ENCODE measurements at regions not wholly inside any gene's neighbourhood (a gene's known extent, or its start where the extent isn't known, plus 50 kb on each side); places are given as distances from the start of the nearest gene placed in this dataset.

- H3K9me3 ChIP-seq: no peaks in the 10 kb centered on the region
- no peak for DNase-seq
- 76 to 81% (median 80%) methylated on average over 2 of the region's 2 CpGs for WGBS, 3 donors
- H3K36me3 ChIP-seq: no peaks in the 10 kb centered on the region
- H3K4me1 ChIP-seq (ENCODE audit: insufficient read depth): peaks cover 3% of the 10 kb centered on the region
- no peak overlapping the region for H3K4me3 ChIP-seq
- no peak for TF ChIP-seq POLR2A (IDR thresholded peaks at IDR 0.05)
- TF ChIP-seq EP300 (IDR thresholded peaks at IDR 0.05): no peak
- no peak for TF ChIP-seq CTCF (IDR thresholded peaks at IDR 0.05)
- H3K27ac ChIP-seq: no peak overlapping the region
- no peaks in the 10 kb centered on the region for H3K27me3 ChIP-seq
- intact Hi-C loops (cut with DNase I): no loop called here
Measured at GRCh38 chr2:215711471-215712034, 275.7 kb upstream of the FN1 start.

- intact Hi-C loops (cut with DNase I): no loop called here
- Histone ChIP-seq H3K9me3 (no peaks in the 10 kb centered on the region), H3K4me1 (ENCODE audit: insufficient read depth) (peaks cover 5% of the 10 kb centered on the region), H3K36me3 (no peaks in the 10 kb centered on the region), H3K27ac (no peak overlapping the region), H3K27me3 (no peaks in the 10 kb centered on the region), H3K4me3 (no peak overlapping the region)
- DNase-seq: no peak
- TF ChIP-seq CTCF (IDR thresholded peaks at IDR 0.05) (no peak), POLR2A (IDR thresholded peaks at IDR 0.05) (no peak), EP300 (IDR thresholded peaks at IDR 0.05) (no peak)
- 68 to 89% (median 78%) methylated on average over 7 of the region's 7 CpGs for WGBS, 3 donors
Measured at GRCh38 chr2:215707608-215708007, 271.7 kb upstream of the FN1 start.

GRCh38 chr2:215705771-215706361 is 270.0 kb upstream of the FN1 start:
- intact Hi-C loops (cut with DNase I): no loop called here
- no peaks in the 10 kb centered on the region for H3K36me3 ChIP-seq
- no peak for DNase-seq
- H3K9me3 ChIP-seq: no peaks in the 10 kb centered on the region
- TF ChIP-seq POLR2A (IDR thresholded peaks at IDR 0.05): no peak
- no peak for TF ChIP-seq CTCF (IDR thresholded peaks at IDR 0.05)
- TF ChIP-seq EP300 (IDR thresholded peaks at IDR 0.05): no peak
- no peaks in the 10 kb centered on the region for H3K27me3 ChIP-seq
- no peak overlapping the region for H3K27ac ChIP-seq
- H3K4me1 ChIP-seq (ENCODE audit: insufficient read depth): peaks cover 6% of the 10 kb centered on the region
- WGBS, 3 donors: 13 to 41% (median 20%) methylated on average over 2 of the region's 2 CpGs
- H3K4me3 ChIP-seq: no peak overlapping the region

GRCh38 chr2:215705281-215705680 is 269.4 kb upstream of the FN1 start:
- no peaks in the 10 kb centered on the region for H3K27me3 ChIP-seq
- intact Hi-C loops (cut with DNase I): no loop called here
- DNase-seq: no peak
- WGBS, 3 donors: 96 to 99% (median 97%) methylated on average over 2 of the region's 2 CpGs
- H3K9me3 ChIP-seq: no peaks in the 10 kb centered on the region
- H3K4me3 ChIP-seq: no peak overlapping the region
- peaks cover 9% of the 10 kb centered on the region for H3K4me1 ChIP-seq (ENCODE audit: insufficient read depth)
- no peaks in the 10 kb centered on the region for H3K36me3 ChIP-seq
- no peak for TF ChIP-seq EP300 (IDR thresholded peaks at IDR 0.05)
- H3K27ac ChIP-seq: no peak overlapping the region

GRCh38 chr2:215702116-215702902 is 266.4 kb upstream of the FN1 start:
- Histone ChIP-seq H3K36me3 (no peaks in the 10 kb centered on the region), H3K4me1 (ENCODE audit: insufficient read depth) (peaks cover 9% of the 10 kb centered on the region), H3K27ac (no peak overlapping the region), H3K27me3 (no peaks in the 10 kb centered on the region), H3K4me3 (no peak overlapping the region), H3K9me3 (no peaks in the 10 kb centered on the region)
- TF ChIP-seq POLR2A (IDR thresholded peaks at IDR 0.05) (no peak), CTCF (IDR thresholded peaks at IDR 0.05) (no peak), EP300 (IDR thresholded peaks at IDR 0.05) (no peak)
- intact Hi-C loops (cut with DNase I): no loop called here
- WGBS, 3 donors: 57 to 73% (median 70%) methylated on average over 7 of the region's 7 CpGs
- no peak for DNase-seq

All from ovary (tissue), 7 donors.